GM08714 (cell line): ENCODE measurements at regions not wholly inside any gene's neighbourhood (a gene's known extent, or its start where the extent isn't known, plus 50 kb on each side); places are given as distances from the start of the nearest gene placed in this dataset.

ENCODE experiments used
- H3K4me3 ChIP-seq: fragments of 200-500 bp; sonication (Bioruptor generic); 2 replicates; pipeline ENCODE4 v1.5.1; 2014; ENCODE audit warnings: mild to moderate bottlenecking, low read length, inconsistent platforms
- ZNF274 ChIP-seq: IDR thresholded peaks from 2 replicates; pipeline ENCODE4 v1.6.1; 2012; ENCODE audit warnings: mild to moderate bottlenecking, low read depth, low read length

GRCh38 chr3:5423076-5423475 is 235.6 kb downstream of the EDEM1 start:
- H3K4me3 ChIP-seq, result no peak overlapping the region
- TF ChIP-seq ZNF274, result no peak

- no peak for TF ChIP-seq ZNF274
- no peak overlapping the region for H3K4me3 ChIP-seq
Observed at GRCh38 chr3:5423523-5423922, 236.0 kb downstream of the EDEM1 start.

GRCh38 chr3:5425371-5425770 is 237.9 kb downstream of the EDEM1 start:
- TF ChIP-seq ZNF274, result no peak
- H3K4me3 ChIP-seq, result no peak overlapping the region

GRCh38 chr3:5426094-5426883 is 238.8 kb downstream of the EDEM1 start:
- no peak overlapping the region for H3K4me3 ChIP-seq
- TF ChIP-seq ZNF274, result no peak

- TF ChIP-seq ZNF274, result no peak
Observed at GRCh38 chr3:5427021-5427420, 239.5 kb downstream of the EDEM1 start.

GRCh38 chr3:5427938-5428337 is 240.4 kb downstream of the EDEM1 start:
- H3K4me3 ChIP-seq, result no peak overlapping the region
- no peak for TF ChIP-seq ZNF274

More at GRCh38 chr3:5427021-5427420, 239.5 kb downstream of the EDEM1 start:
- H3K4me3 ChIP-seq, result no peak overlapping the region

GRCh38 chr3:5428607-5429516 is 241.4 kb downstream of the EDEM1 start:
- TF ChIP-seq ZNF274, result no peak

GRCh38 chr3:5429517-5429890 is 242.0 kb downstream of the EDEM1 start:
- no peak for TF ChIP-seq ZNF274
- H3K4me3 ChIP-seq, result no peak overlapping the region

More at GRCh38 chr3:5428607-5429516, 241.4 kb downstream of the EDEM1 start:
- H3K4me3 ChIP-seq, result no peak overlapping the region

- no peak overlapping the region for H3K4me3 ChIP-seq
Observed at GRCh38 chr3:5430701-5431100, 243.2 kb downstream of the EDEM1 start.

GRCh38 chr3:5431146-5431545 is 243.6 kb downstream of the EDEM1 start:
- TF ChIP-seq ZNF274, result no peak
- H3K4me3 ChIP-seq, result no peak overlapping the region

More at GRCh38 chr3:5430701-5431100, 243.2 kb downstream of the EDEM1 start:
- TF ChIP-seq ZNF274, result no peak

GRCh38 chr3:5431811-5432378 is 244.4 kb downstream of the EDEM1 start:
- TF ChIP-seq ZNF274, result no peak
- H3K4me3 ChIP-seq, result no peak overlapping the region

GRCh38 chr3:5437296-5437782 is 249.8 kb downstream of the EDEM1 start:
- no peak overlapping the region for H3K4me3 ChIP-seq
- TF ChIP-seq ZNF274, result no peak

- no peak overlapping the region for H3K4me3 ChIP-seq
- no peak for TF ChIP-seq ZNF274
Observed at GRCh38 chr3:5437783-5438323, 250.3 kb downstream of the EDEM1 start.

GRCh38 chr3:5441401-5441800 is 253.9 kb downstream of the EDEM1 start:
- TF ChIP-seq ZNF274, result no peak
- no peak overlapping the region for H3K4me3 ChIP-seq
